Adrenal gland (tissue), 9 donors: ENCODE measurements at regions not wholly inside any gene's neighbourhood (a gene's known extent, or its start where the extent isn't known, plus 50 kb on each side); places are given as distances from the start of the nearest gene placed in this dataset.

ENCODE experiments used
- DNase-seq, 7 donors: peaks; one replicate each; pipeline ENCODE4 v3.0.0-alpha.2; 2019 to 2020
- H3K27ac ChIP-seq, 5 donors: fragments of 200-600 bp; sonication (generic) in 4 of 5; 1 replicate in 3 of 5; 2 replicates in 2 of 5; pipeline versions ENCODE4 v1.5.1 to v1.8.0; 2016 to 2020; ENCODE audit warnings: mild to moderate bottlenecking in 1 of 5
- H3K27me3 ChIP-seq: fragments of 200-600 bp; 2 replicates; pipeline ENCODE4 v1.8.0; 2021
- H3K36me3 ChIP-seq, 2 donors: fragments of 200-600 bp; replicated peaks in 1 of 2; 1 replicate in 1 of 2; 2 replicates in 1 of 2; pipeline versions ENCODE4 v1.5.1 to v1.8.0; 2018 to 2022
- H3K4me1 ChIP-seq, 2 donors: fragments of 200-600 bp; replicated peaks in 1 of 2; 1 replicate in 1 of 2; 2 replicates in 1 of 2; pipeline versions ENCODE4 v1.5.1 to v1.8.0; 2018 to 2021
- H3K4me3 ChIP-seq, 4 donors: fragments of 200-600 bp; sonication (generic) in 3 of 4; one replicate each; pipeline ENCODE4 v1.5.1; 2016 to 2018
- H3K9me3 ChIP-seq, 3 donors: fragments of 200-600 bp; sonication (generic) in 1 of 3; replicated peaks in 1 of 3; 1 replicate in 2 of 3; 2 replicates in 1 of 3; pipeline versions ENCODE4 v1.5.1 to v1.8.0; 2016 to 2021
- CTCF ChIP-seq, 6 experiments: fragments of 450-650 bp in 4 of 6; fragments of 200-600 bp in 2 of 6; sonication (generic) in 1 of 6; IDR thresholded peaks; 1 replicate in 5 of 6; 2 replicates in 1 of 6; pipeline versions ENCODE4 v1.5.1 to v1.8.0; 2016 to 2021; ENCODE audit warnings: antibody characterized with exemption in 6 of 6, mild to moderate bottlenecking in 2 of 6, moderate library complexity in 1 of 6
- POLR2A ChIP-seq, 2 donors: fragments of 450-650 bp; IDR thresholded peaks; one replicate each; pipeline ENCODE4 v1.6.1; 2017; ENCODE audit warnings: antibody characterized with exemption in 2 of 2, mild to moderate bottlenecking in 2 of 2, moderate library complexity in 1 of 2
- WGBS, 4 donors: extraction: QIAGEN DNeasy Blood & Tissue Kit in 2 of 4; methylation state at CpG; one replicate each; pipeline versions ENCODE4 v1.1.5 to v1.1.7; 2013 to 2017; 5-methylcytosine and 5-hydroxymethylcytosine counted together
- intact Hi-C, 2 donors: fragments of 100-400 bp; cut with DNase I; formaldehyde crosslinking; loops; one replicate each; pipeline versions ENCODE4 v1.14.1 to v1.15.0; 2022 to 2023
- donor health status: healthy with polysubstance abuse.
- donor health status: Bipolar disorder and iron deficiency.
- donor health status: DM: yes; HTN: yes; CAD: no.
- donor health status: DM: no; HTN: no; CAD: no.
- donor health status: DM: no; HTN: no; CAD: no.

GRCh38 chr20:48069596-48069995 is 284.3 kb upstream of the SULF2 start:
- Histone ChIP-seq H3K27ac (no peak overlapping the region), H3K4me3 (no peak overlapping the region), H3K4me1 (no peaks in the 10 kb centered on the region), H3K9me3 (no peaks in the 10 kb centered on the region), H3K36me3 (no peaks in the 10 kb centered on the region), H3K27me3 (no peaks in the 10 kb centered on the region)
- WGBS, 4 donors: 75 to 87% (median 84%) methylated on average over 3 of the region's 3 CpGs
- DNase-seq: no peak
- TF ChIP-seq POLR2A (IDR thresholded peaks at IDR 0.05) (no peak), CTCF (IDR thresholded peaks at IDR 0.05) (no peak)
- intact Hi-C loops: no loop called here

GRCh38 chr20:48066851-48067250 is 281.6 kb upstream of the SULF2 start:
- Histone ChIP-seq H3K36me3 (no peaks in the 10 kb centered on the region), H3K4me3 (no peak overlapping the region), H3K4me1 (no peaks in the 10 kb centered on the region), H3K27me3 (no peaks in the 10 kb centered on the region), H3K9me3 (no peaks in the 10 kb centered on the region), H3K27ac (no peak overlapping the region)
- intact Hi-C loops: no loop called here
- DNase-seq: no peak
- TF ChIP-seq POLR2A (IDR thresholded peaks at IDR 0.05) (no peak), CTCF (IDR thresholded peaks at IDR 0.05) (no peak)
- 92 to 96% (median 96%) methylated on average over 2 to 3 of the region's 3 CpGs for WGBS, 4 donors

GRCh38 chr20:48066246-48066645 is 281.0 kb upstream of the SULF2 start:
- TF ChIP-seq POLR2A (IDR thresholded peaks at IDR 0.05) (no peak), CTCF (IDR thresholded peaks at IDR 0.05) (no peak)
- Histone ChIP-seq H3K9me3 (no peaks in the 10 kb centered on the region), H3K4me1 (no peaks in the 10 kb centered on the region), H3K36me3 (no peaks in the 10 kb centered on the region), H3K27ac (no peak overlapping the region), H3K4me3 (no peak overlapping the region), H3K27me3 (no peaks in the 10 kb centered on the region)
- whole genome bisulfite sequencing, 4 donors: 85 to 89% (median 87%) methylated on average over 13 of the region's 13 CpGs
- DNase-seq: no peak
- intact Hi-C loops: no loop called here

- Histone ChIP-seq H3K36me3 (no peaks in the 10 kb centered on the region), H3K4me3 (no peak overlapping the region), H3K4me1 (no peaks in the 10 kb centered on the region), H3K27ac (no peak overlapping the region), H3K9me3 (no peaks in the 10 kb centered on the region), H3K27me3 (no peaks in the 10 kb centered on the region)
- TF ChIP-seq CTCF (IDR thresholded peaks at IDR 0.05): no peak
- TF ChIP-seq POLR2A (IDR thresholded peaks at IDR 0.05): no peak
- intact Hi-C loops: no loop called here
- DNase-seq: no peak
- 77 to 91% (median 84%) methylated on average over 1 of the region's 1 CpG for WGBS, 4 donors
These were observed 280.6 kb upstream of the SULF2 start for GRCh38 chr20:48065833-48066232.
